GM12891 (cell line): ENCODE measurements at regions not wholly inside any gene's neighbourhood (a gene's known extent, or its start where the extent isn't known, plus 50 kb on each side); places are given as distances from the start of the nearest gene placed in this dataset.

ENCODE experiments used
- POLR2A ChIP-seq: IDR thresholded peaks from 2 replicates; pipeline ENCODE4 v1.6.1; 2011; ENCODE audit warnings: low read depth, low read length, control low read depth
- POLR2AphosphoS5 ChIP-seq: IDR thresholded peaks from 2 replicates; pipeline ENCODE4 v1.6.1; 2011; ENCODE audit warnings: low read depth, low read length, control low read depth
- SPI1 ChIP-seq: IDR thresholded peaks from 2 replicates; pipeline ENCODE4 v1.6.1; 2011; ENCODE audit warnings: low read depth, low read length, control low read depth
- TAF1 ChIP-seq: IDR thresholded peaks from 2 replicates; pipeline ENCODE4 v1.6.1; 2011; ENCODE audit warnings: low read depth, low read length, control low read depth

GRCh38 chr4:11604821-11605220 is 176.1 kb upstream of the HS3ST1 start:
- TF ChIP-seq POLR2A (no peak), POLR2AphosphoS5 (no peak), SPI1 (no peak), TAF1 (no peak)
